ENCODE measurements at regions not wholly inside any gene's neighbourhood (a gene's known extent, or its start where the extent isn't known, plus 50 kb on each side); places are given as distances from the start of the nearest gene placed in this dataset.
"Not testable (repeated sequence)": the region's sequence is repeated elsewhere in the genome, so short reads cannot be mapped to it uniquely, and the experiment has no call there.

GRCh38 chr3:166607933-166608521 is 770.8 kb upstream of the BCHE start:
- Histone ChIP-seq H3K9me3 (ENCODE audit: control insufficient read depth, insufficient read depth, low read length) (no peaks in the 10 kb centered on the region), H3K27me3 (ENCODE audit: control insufficient read depth, insufficient read depth, low read length) (no peaks in the 10 kb centered on the region), H3K27ac (ENCODE audit: low read depth, low read length) (no peak overlapping the region), H3K4me1 (ENCODE audit: control insufficient read depth, insufficient read depth, low read length) (no peaks in the 10 kb centered on the region), H3K4me3 (ENCODE audit: low read depth, low read length) (no peak overlapping the region), H3K36me3 (ENCODE audit: control insufficient read depth, insufficient read depth, low read length) (no peaks in the 10 kb centered on the region)
- no peak for DNase-seq (ENCODE audit: low read depth in 4 of 6, low spot score in 6 of 6)
- WGBS (ENCODE audit: insufficient coverage) = no CpG with 5 or more reads among the region's 1 CpG

DNA sequence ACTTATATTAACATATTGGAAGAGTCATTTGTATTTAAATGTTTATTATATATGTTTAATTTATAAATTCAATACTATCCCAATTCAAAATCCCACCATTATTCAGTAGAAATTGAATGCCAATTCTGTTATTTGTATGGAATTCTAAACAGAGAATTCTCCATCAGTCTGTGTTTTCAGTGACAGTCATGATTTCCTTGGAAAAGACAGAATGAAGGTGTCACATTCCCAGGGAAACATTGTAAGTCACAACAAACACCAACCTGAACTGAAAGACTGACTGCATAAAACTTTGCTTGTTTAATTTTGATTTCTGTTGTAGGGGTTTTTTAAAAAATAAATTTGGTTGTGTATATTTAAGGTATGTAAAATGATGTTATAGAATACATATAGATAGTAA is 769.8 kb upstream of the BCHE start:
- Histone ChIP-seq H3K27ac (ENCODE audit: low read depth, low read length) (no peak overlapping the region), H3K36me3 (ENCODE audit: control insufficient read depth, insufficient read depth, low read length) (no peaks in the 10 kb centered on the region), H3K4me1 (ENCODE audit: control insufficient read depth, insufficient read depth, low read length) (no peaks in the 10 kb centered on the region), H3K9me3 (ENCODE audit: control insufficient read depth, insufficient read depth, low read length) (no peaks in the 10 kb centered on the region), H3K4me3 (ENCODE audit: low read depth, low read length) (no peak overlapping the region), H3K27me3 (ENCODE audit: control insufficient read depth, insufficient read depth, low read length) (no peaks in the 10 kb centered on the region)
- DNase-seq (ENCODE audit: low read depth in 4 of 6, low spot score in 6 of 6) = no peak

DNA sequence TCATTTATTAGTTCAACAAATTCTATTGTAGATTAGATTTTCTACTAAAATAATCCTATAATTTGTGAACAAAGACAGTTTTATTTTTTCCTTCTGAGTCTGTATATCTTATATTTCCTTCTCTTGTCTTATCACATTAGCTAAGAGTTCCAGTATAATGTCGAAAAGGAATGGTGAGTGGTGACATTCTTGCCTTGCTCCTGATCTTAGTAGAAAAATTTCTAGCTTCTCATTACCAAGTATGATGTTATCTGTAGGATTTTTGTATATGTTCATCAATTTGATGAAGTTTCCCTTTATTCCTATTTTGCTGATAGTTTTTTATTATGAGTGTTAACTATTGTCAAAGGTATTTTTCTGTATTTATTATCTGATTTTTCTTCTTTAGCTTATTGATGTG is 756.6 kb upstream of the BCHE start:
- no peaks in the 10 kb centered on the region for H3K27me3 ChIP-seq (ENCODE audit: control insufficient read depth, insufficient read depth, low read length)
- no peaks in the 10 kb centered on the region for H3K4me1 ChIP-seq (ENCODE audit: control insufficient read depth, insufficient read depth, low read length)
- DNase-seq (ENCODE audit: low read depth in 4 of 6, low spot score in 6 of 6) = no peak
- no CpG with 5 or more reads among the region's 1 CpG for WGBS (ENCODE audit: insufficient coverage)
- H3K27ac ChIP-seq (ENCODE audit: low read depth, low read length) = no peak overlapping the region
- no peaks in the 10 kb centered on the region for H3K9me3 ChIP-seq (ENCODE audit: control insufficient read depth, insufficient read depth, low read length)
- no peak overlapping the region for H3K4me3 ChIP-seq (ENCODE audit: low read depth, low read length)
- H3K36me3 ChIP-seq (ENCODE audit: control insufficient read depth, insufficient read depth, low read length) = no peaks in the 10 kb centered on the region

DNA sequence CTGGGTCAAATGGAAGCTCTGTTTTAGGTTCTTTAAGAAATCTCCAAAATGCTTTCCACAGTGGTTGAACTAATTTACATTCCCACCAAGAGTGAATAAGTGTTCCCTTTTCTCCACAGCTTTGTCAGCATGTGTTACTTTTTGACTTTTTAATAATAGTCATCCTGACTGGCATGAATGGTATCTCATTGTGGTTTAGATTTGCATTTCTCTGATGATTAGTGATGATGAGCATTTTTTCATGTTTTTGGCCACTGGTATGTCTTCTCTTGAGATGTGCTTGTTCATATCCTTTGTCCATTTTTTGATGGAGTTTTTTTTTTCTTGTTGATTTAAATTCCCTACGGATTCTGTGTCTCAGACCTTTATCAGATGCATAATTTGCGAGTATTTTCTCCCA is 745.0 kb upstream of the BCHE start:
- H3K4me3 ChIP-seq (ENCODE audit: low read depth, low read length) = no peak overlapping the region
- no peaks in the 10 kb centered on the region for H3K27me3 ChIP-seq (ENCODE audit: control insufficient read depth, insufficient read depth, low read length)
- no peaks in the 10 kb centered on the region for H3K9me3 ChIP-seq (ENCODE audit: control insufficient read depth, insufficient read depth, low read length)
- no peaks in the 10 kb centered on the region for H3K36me3 ChIP-seq (ENCODE audit: control insufficient read depth, insufficient read depth, low read length)
- H3K4me1 ChIP-seq (ENCODE audit: control insufficient read depth, insufficient read depth, low read length) = no peaks in the 10 kb centered on the region
- DNase-seq (ENCODE audit: low read depth in 4 of 6, low spot score in 6 of 6) = no peak
- H3K27ac ChIP-seq (ENCODE audit: low read depth, low read length) = no peak overlapping the region
- no CpG with 5 or more reads among the region's 2 CpGs for WGBS (ENCODE audit: insufficient coverage)

GRCh38 chr3:166580561-166580960 is 743.3 kb upstream of the BCHE start:
- WGBS (ENCODE audit: insufficient coverage) = 78% methylated on average over 4 of the region's 6 CpGs
- Histone ChIP-seq H3K4me1 (ENCODE audit: control insufficient read depth, insufficient read depth, low read length) (no peaks in the 10 kb centered on the region), H3K36me3 (ENCODE audit: control insufficient read depth, insufficient read depth, low read length) (no peaks in the 10 kb centered on the region), H3K27me3 (ENCODE audit: control insufficient read depth, insufficient read depth, low read length) (no peaks in the 10 kb centered on the region), H3K27ac (ENCODE audit: low read depth, low read length) (no peak overlapping the region), H3K4me3 (ENCODE audit: low read depth, low read length) (no peak overlapping the region), H3K9me3 (ENCODE audit: control insufficient read depth, insufficient read depth, low read length) (no peaks in the 10 kb centered on the region)
- no peak for DNase-seq (ENCODE audit: low read depth in 4 of 6, low spot score in 6 of 6)

GRCh38 chr3:166575161-166575560 is 737.9 kb upstream of the BCHE start:
- H3K4me3 ChIP-seq (ENCODE audit: low read depth, low read length) = no peak overlapping the region
- H3K27ac ChIP-seq (ENCODE audit: low read depth, low read length) = no peak overlapping the region
- H3K27me3 ChIP-seq (ENCODE audit: control insufficient read depth, insufficient read depth, low read length) = no peaks in the 10 kb centered on the region
- H3K36me3 ChIP-seq (ENCODE audit: control insufficient read depth, insufficient read depth, low read length) = no peaks in the 10 kb centered on the region
- H3K4me1 ChIP-seq (ENCODE audit: control insufficient read depth, insufficient read depth, low read length) = no peaks in the 10 kb centered on the region
- WGBS (ENCODE audit: insufficient coverage) = no CpG with 5 or more reads among the region's 4 CpGs
- no peaks in the 10 kb centered on the region for H3K9me3 ChIP-seq (ENCODE audit: control insufficient read depth, insufficient read depth, low read length)
- DNase-seq (ENCODE audit: low read depth in 4 of 6, low spot score in 6 of 6) = no peak

DNA sequence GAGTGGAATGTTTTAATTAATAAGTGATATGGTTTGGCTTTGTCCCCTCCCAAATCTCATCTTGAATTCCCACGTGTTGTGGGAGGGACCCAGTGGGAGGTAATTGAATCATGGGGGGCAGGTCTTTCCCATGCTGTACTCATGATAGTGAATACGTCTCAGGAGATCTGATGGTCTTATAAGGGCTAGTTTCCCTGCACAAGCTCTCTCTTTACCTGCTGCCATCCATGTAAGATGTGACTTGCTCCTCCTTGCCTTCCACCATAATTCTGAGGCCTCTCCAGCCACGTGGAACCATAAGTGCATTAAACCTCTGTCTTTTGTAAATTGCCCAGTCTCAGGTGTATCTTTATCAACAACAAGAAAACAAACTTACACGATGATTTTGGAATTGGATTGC is 734.5 kb upstream of the BCHE start:
- H3K4me1 ChIP-seq (ENCODE audit: control insufficient read depth, insufficient read depth, low read length); H3K4me3 ChIP-seq (ENCODE audit: low read depth, low read length); H3K27ac ChIP-seq (ENCODE audit: low read depth, low read length); H3K36me3 ChIP-seq (ENCODE audit: control insufficient read depth, insufficient read depth, low read length); H3K9me3 ChIP-seq (ENCODE audit: control insufficient read depth, insufficient read depth, low read length); DNase-seq (ENCODE audit: low read depth in 4 of 6, low spot score in 6 of 6); H3K27me3 ChIP-seq (ENCODE audit: control insufficient read depth, insufficient read depth, low read length): not testable (repeated sequence)
- WGBS (ENCODE audit: insufficient coverage) = 100% methylated on average over 2 of the region's 4 CpGs

DNA sequence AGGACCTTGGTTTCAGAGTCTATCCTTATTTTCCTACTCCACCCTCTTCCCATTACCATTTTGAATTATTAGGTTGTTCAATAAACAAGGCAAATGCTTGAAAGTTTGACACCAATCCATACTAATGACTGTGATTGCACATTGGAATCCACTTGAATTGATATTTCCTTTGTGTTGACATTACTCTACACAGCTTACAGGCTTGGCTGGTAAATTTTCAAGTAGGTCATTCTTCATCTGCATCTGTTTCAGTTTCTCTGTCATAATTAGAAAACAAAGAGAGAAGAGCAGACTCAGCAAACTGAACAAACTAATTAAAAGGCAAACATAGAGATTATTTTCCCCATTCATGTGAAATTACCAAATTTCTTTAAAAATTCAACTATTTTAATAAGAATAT is 732.9 kb upstream of the BCHE start:
- Histone ChIP-seq H3K27me3 (ENCODE audit: control insufficient read depth, insufficient read depth, low read length) (no peaks in the 10 kb centered on the region), H3K4me3 (ENCODE audit: low read depth, low read length) (no peak overlapping the region), H3K9me3 (ENCODE audit: control insufficient read depth, insufficient read depth, low read length) (no peaks in the 10 kb centered on the region), H3K27ac (ENCODE audit: low read depth, low read length) (no peak overlapping the region), H3K36me3 (ENCODE audit: control insufficient read depth, insufficient read depth, low read length) (no peaks in the 10 kb centered on the region), H3K4me1 (ENCODE audit: control insufficient read depth, insufficient read depth, low read length) (no peaks in the 10 kb centered on the region)
- DNase-seq (ENCODE audit: low read depth in 4 of 6, low spot score in 6 of 6) = no peak

- Histone ChIP-seq H3K27me3 (ENCODE audit: control insufficient read depth, insufficient read depth, low read length) (no peaks in the 10 kb centered on the region), H3K27ac (ENCODE audit: low read depth, low read length) (no peak overlapping the region), H3K9me3 (ENCODE audit: control insufficient read depth, insufficient read depth, low read length) (no peaks in the 10 kb centered on the region), H3K4me1 (ENCODE audit: control insufficient read depth, insufficient read depth, low read length) (no peaks in the 10 kb centered on the region), H3K36me3 (ENCODE audit: control insufficient read depth, insufficient read depth, low read length) (no peaks in the 10 kb centered on the region), H3K4me3 (ENCODE audit: low read depth, low read length) (no peak overlapping the region)
- DNase-seq (ENCODE audit: low read depth in 4 of 6, low spot score in 6 of 6) = no peak
Observed at GRCh38 chr3:166569589-166569988, 732.4 kb upstream of the BCHE start.

- Histone ChIP-seq H3K9me3 (ENCODE audit: control insufficient read depth, insufficient read depth, low read length) (no peaks in the 10 kb centered on the region), H3K27me3 (ENCODE audit: control insufficient read depth, insufficient read depth, low read length) (no peaks in the 10 kb centered on the region), H3K27ac (ENCODE audit: low read depth, low read length) (no peak overlapping the region), H3K36me3 (ENCODE audit: control insufficient read depth, insufficient read depth, low read length) (no peaks in the 10 kb centered on the region), H3K4me1 (ENCODE audit: control insufficient read depth, insufficient read depth, low read length) (no peaks in the 10 kb centered on the region), H3K4me3 (ENCODE audit: low read depth, low read length) (no peak overlapping the region)
- DNase-seq (ENCODE audit: low read depth in 4 of 6, low spot score in 6 of 6) = no peak
- 65% methylated on average over 5 of the region's 7 CpGs for WGBS (ENCODE audit: insufficient coverage)
Observed at GRCh38 chr3:166560253-166560652, 723.0 kb upstream of the BCHE start.
